ENCODE measurements at regions not wholly inside any gene's neighbourhood (a gene's known extent, or its start where the extent isn't known, plus 50 kb on each side); places are given as distances from the start of the nearest gene placed in this dataset.

GRCh38 chr16:86881861-86882273 lies 303.5 kb downstream of the FOXL1 start:
- no peak for ATAC-seq

GRCh38 chr16:86882586-86883280 lies 304.4 kb downstream of the FOXL1 start:
- WGBS, 3 donors, result 28 to 39% (median 29%) methylated on average over 6 of the region's 6 CpGs
- intact Hi-C loops (cut with DNase I), result no loop called here
- peaks cover 0 to 41% (median 13%) of the 10 kb centered on the region in 3 donors for H3K27me3 ChIP-seq (ENCODE audit: insufficient read depth in 3 of 3, low read length in 2 of 3)
- no peak overlapping the region for H3K27ac ChIP-seq
- H3K4me3 ChIP-seq, result no peak overlapping the region
- H3K36me3 ChIP-seq (ENCODE audit: insufficient read depth in 1 of 2, low read depth in 1 of 2), result no peaks in the 10 kb centered on the region
- H3K9me3 ChIP-seq, result no peaks in the 10 kb centered on the region
- TF ChIP-seq CTCF (IDR thresholded peaks at IDR 0.05), result no peak
- no peaks in the 10 kb centered on the region for H3K4me1 ChIP-seq
- ATAC-seq, result peak; percentile 49 to 82 (median 59)
- no peak for DNase-seq

More at GRCh38 chr16:86881861-86882273, 303.5 kb downstream of the FOXL1 start:
- no peak overlapping the region for H3K4me3 ChIP-seq
- peaks cover 0 to 48% (median 11%) of the 10 kb centered on the region in 3 donors for H3K27me3 ChIP-seq (ENCODE audit: insufficient read depth in 3 of 3, low read length in 2 of 3)
- no peaks in the 10 kb centered on the region for H3K9me3 ChIP-seq
- no peaks in the 10 kb centered on the region for H3K36me3 ChIP-seq (ENCODE audit: insufficient read depth in 1 of 2, low read depth in 1 of 2)
- DNase-seq, result no peak
- no peaks in the 10 kb centered on the region for H3K4me1 ChIP-seq
- H3K27ac ChIP-seq, result no peak overlapping the region
- TF ChIP-seq CTCF (IDR thresholded peaks at IDR 0.05), result no peak
- intact Hi-C loops (cut with DNase I), result no loop called here
- 42 to 48% (median 47%) methylated on average over 15 of the region's 15 CpGs for WGBS, 3 donors

- intact Hi-C loops (cut with DNase I), result no loop called here
- Histone ChIP-seq H3K4me1 (no peaks in the 10 kb centered on the region), H3K27me3 (ENCODE audit: insufficient read depth in 3 of 3, low read length in 2 of 3) (peaks cover 0 to 31% (median 11%) of the 10 kb centered on the region in 3 donors), H3K27ac (no peak overlapping the region), H3K36me3 (ENCODE audit: insufficient read depth in 1 of 2, low read depth in 1 of 2) (no peaks in the 10 kb centered on the region), H3K9me3 (no peaks in the 10 kb centered on the region), H3K4me3 (no peak overlapping the region)
- ATAC-seq, result no peak
- TF ChIP-seq CTCF (IDR thresholded peaks at IDR 0.05), result no peak
- DNase-seq, result no peak
- 53 to 55% (median 55%) methylated on average over 14 of the region's 14 CpGs for WGBS, 3 donors
Observed at GRCh38 chr16:86883583-86884389, 305.4 kb downstream of the FOXL1 start.

GRCh38 chr16:86884390-86884650 lies 306.0 kb downstream of the FOXL1 start:
- no peak for ATAC-seq
- Histone ChIP-seq H3K27me3 (ENCODE audit: insufficient read depth in 3 of 3, low read length in 2 of 3) (peaks cover 0 to 26% (median 7%) of the 10 kb centered on the region in 3 donors), H3K4me1 (no peaks in the 10 kb centered on the region), H3K4me3 (no peak overlapping the region), H3K36me3 (ENCODE audit: insufficient read depth in 1 of 2, low read depth in 1 of 2) (no peaks in the 10 kb centered on the region), H3K27ac (no peak overlapping the region), H3K9me3 (no peaks in the 10 kb centered on the region)
- WGBS, 3 donors, result 26 to 48% (median 33%) methylated on average over 4 of the region's 4 CpGs
- intact Hi-C loops (cut with DNase I), result no loop called here
- TF ChIP-seq CTCF (IDR thresholded peaks at IDR 0.05), result no peak
- DNase-seq, result no peak

Measured in psoas muscle (tissue), 7 donors.